SJSA1 (cell line): ENCODE measurements at regions not wholly inside any gene's neighbourhood (a gene's known extent, or its start where the extent isn't known, plus 50 kb on each side); places are given as distances from the start of the nearest gene placed in this dataset.
A peak's percentile ranks its signal among the peaks of the same experiment; 100 is the strongest.

Experiments used
- DNase-seq, 2 experiments: peaks; one replicate each; pipeline ENCODE4 v3.0.0-alpha.2; 2015 to 2020; ENCODE audit warnings: low spot score in 2 of 2, low read depth in 1 of 2
- H3K27ac ChIP-seq: fragments of 250-450 bp; sonication (Bioruptor Pico); 2 replicates; pipeline ENCODE4 v1.5.1; 2020; ENCODE audit warnings: mild to moderate bottlenecking, moderate library complexity
- H3K27me3 ChIP-seq: fragments of 250-450 bp; sonication (Bioruptor Pico); replicated peaks from 2 replicates; pipeline ENCODE4 v1.5.1; 2020; ENCODE audit warnings: mild to moderate bottlenecking, moderate library complexity
- H3K36me3 ChIP-seq: fragments of 250-450 bp; sonication (Bioruptor Pico); 2 replicates; pipeline ENCODE4 v1.5.1; 2020; ENCODE audit warnings: mild to moderate bottlenecking
- H3K4me1 ChIP-seq: fragments of 250-450 bp; sonication (Bioruptor Pico); replicated peaks from 2 replicates; pipeline ENCODE4 v1.6.1; 2021; ENCODE audit warnings: mild to moderate bottlenecking
- H3K4me3 ChIP-seq: fragments of 250-450 bp; sonication (Bioruptor Pico); 2 replicates; pipeline ENCODE4 v1.5.1; 2020; ENCODE audit warnings: mild to moderate bottlenecking
- H3K9me3 ChIP-seq: fragments of 250-450 bp; sonication (Bioruptor Pico); replicated peaks from 2 replicates; pipeline ENCODE4 v1.5.1; 2020; ENCODE audit warnings: mild to moderate bottlenecking

DNA sequence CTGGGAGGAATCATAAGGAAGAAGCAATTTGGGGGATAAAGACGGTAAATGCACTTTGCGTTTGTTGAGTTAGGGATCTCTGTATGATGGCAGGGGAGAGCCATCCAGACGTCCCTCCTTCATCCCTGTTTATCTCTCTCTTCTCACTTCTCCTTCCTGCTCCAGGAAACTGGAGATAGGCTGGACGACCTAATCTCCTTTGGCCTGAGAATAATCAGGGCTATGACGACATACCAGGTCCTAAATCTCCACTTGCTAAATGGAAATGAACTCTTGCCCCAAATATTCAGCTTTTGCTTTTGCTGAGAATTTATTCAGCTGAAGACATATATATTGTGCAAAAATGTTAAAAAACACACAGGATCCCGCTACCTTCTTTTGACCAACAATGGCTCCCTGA lies 182.9 kb upstream of the INHBA start:
- DNase-seq: no peak
- H3K4me3 ChIP-seq: no peak overlapping the region
- no peaks in the 10 kb centered on the region for H3K9me3 ChIP-seq
- no peaks in the 10 kb centered on the region for H3K36me3 ChIP-seq
- H3K27me3 ChIP-seq: no peaks in the 10 kb centered on the region
- no peak overlapping the region for H3K27ac ChIP-seq
- peaks cover 51% of the 10 kb centered on the region for H3K4me1 ChIP-seq

DNA sequence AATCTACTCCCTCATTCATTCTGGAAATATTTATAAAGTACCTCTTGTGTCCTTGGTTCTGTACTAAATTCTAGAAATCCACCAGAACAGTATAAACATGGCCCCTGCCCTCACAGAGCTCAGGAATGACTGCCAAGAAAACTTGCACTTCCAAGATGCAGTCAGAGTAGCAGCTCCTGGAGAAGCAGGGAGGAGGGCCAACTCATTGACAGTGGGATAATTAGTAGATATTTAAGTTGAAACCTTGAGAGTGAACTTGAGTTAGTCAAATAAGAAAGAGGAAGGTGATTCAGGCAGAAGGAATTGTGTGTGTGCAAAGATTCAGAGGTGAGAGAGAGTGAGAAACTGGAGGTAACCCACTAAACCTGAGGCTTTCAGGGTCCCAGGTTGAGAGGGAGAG lies 182.2 kb upstream of the INHBA start:
- H3K9me3 ChIP-seq: no peaks in the 10 kb centered on the region
- H3K27me3 ChIP-seq: no peaks in the 10 kb centered on the region
- H3K4me3 ChIP-seq: no peak overlapping the region
- H3K4me1 ChIP-seq: peaks cover 58% of the 10 kb centered on the region
- no peak overlapping the region for H3K27ac ChIP-seq
- DNase-seq: no peak
- no peaks in the 10 kb centered on the region for H3K36me3 ChIP-seq

DNA sequence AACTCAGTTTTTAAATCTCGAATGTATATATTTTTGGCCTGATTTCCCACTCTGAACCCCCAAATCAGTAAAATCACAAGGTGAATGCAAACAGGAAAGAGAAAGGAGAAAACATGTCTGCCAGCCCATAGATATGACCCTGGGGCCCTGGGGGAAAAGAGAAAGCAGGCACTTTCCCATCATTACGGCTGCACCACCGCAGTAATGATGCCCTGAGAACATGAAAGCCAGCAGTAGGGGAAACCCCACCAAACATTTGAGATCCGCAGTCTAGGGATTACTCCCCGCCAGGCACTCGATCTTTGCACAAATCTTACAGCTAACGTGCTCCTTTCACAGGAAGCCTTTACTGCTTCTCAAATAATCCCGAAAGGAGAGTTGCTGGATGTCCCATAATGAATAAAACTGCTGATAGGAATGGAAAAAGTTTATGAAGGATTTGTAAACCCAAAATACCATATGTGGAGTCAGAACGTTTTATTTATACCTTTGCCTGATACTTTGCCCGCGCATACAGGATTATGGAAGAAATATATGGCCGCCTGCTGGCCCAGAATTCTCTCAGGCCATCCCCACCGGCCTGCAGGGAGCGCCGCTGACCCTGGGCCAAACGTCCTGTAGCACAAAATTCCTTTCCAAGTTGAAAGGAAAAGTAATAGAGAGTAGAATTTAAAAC lies 180.0 kb upstream of the INHBA start:
- no peak for DNase-seq
- Histone ChIP-seq H3K9me3 (no peaks in the 10 kb centered on the region), H3K4me3 (no peak overlapping the region), H3K4me1 (peaks cover 72% of the 10 kb centered on the region), H3K36me3 (no peaks in the 10 kb centered on the region), H3K27me3 (no peaks in the 10 kb centered on the region), H3K27ac (peak overlapping the region; percentile 15; the same call in 1 of the 2 replicates)

DNA sequence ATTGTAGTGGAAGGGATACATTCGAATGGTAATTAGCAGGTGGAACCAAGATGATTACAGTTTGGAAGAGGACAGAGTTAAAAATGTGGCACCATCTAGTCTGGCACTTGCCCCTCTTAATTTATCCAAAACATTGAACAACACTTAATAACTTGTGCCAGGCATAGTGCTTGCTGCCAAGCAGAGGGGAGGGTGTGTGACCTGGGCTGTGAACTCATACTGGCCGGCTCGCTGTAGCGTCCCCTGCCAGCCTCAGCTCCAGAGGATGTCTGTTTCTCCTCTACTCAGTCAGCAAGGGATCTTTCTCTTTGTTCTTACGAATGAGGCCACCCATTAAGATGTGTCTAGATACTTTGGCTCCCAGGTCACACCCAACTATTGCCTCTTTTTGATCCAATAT lies 179.4 kb upstream of the INHBA start:
- H3K4me1 ChIP-seq: peaks cover 70% of the 10 kb centered on the region
- no peak for DNase-seq
- no peaks in the 10 kb centered on the region for H3K36me3 ChIP-seq
- H3K9me3 ChIP-seq: no peaks in the 10 kb centered on the region
- H3K27ac ChIP-seq: no peak overlapping the region
- H3K4me3 ChIP-seq: no peak overlapping the region
- H3K27me3 ChIP-seq: no peaks in the 10 kb centered on the region

DNA sequence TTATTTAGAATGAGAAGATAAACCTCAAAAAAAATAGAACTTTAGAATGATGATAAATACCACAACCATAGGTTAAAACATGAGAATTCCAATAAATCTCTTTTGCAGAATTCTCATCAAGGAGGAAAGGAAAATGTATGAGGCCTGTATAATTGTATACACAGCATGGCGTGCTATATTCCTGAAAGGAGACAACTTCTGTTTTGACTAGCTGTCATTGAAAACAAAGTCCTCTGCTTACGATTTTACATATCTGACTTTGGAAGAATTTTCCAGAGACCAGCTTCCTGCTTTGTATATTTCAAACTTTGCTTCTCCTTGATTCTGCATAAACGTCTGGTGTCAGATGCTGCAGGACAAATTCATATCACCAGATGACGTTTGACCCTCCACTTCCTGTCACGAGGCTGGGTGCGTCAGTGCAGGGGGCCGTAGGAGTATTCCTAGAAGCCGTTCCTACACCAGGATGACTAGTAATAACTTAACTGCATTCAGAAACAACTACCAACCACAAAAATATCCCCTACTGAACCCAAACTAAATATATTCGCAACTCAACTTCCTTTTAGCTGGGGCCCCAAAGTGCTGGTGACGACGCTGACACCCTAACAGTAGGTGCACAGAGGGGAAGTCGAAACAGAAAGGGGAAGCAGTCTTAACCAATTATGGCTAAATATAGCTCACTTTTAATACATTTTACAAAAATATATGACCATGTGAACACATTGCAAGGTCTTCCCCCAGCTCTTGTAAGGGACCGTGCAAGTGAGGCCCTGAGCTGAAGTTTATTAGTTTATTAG lies 178.6 kb upstream of the INHBA start:
- Histone ChIP-seq H3K36me3 (no peaks in the 10 kb centered on the region), H3K27me3 (no peaks in the 10 kb centered on the region), H3K4me1 (peaks cover 62% of the 10 kb centered on the region), H3K9me3 (no peaks in the 10 kb centered on the region), H3K27ac (no peak overlapping the region), H3K4me3 (no peak overlapping the region)
- no peak for DNase-seq

DNA sequence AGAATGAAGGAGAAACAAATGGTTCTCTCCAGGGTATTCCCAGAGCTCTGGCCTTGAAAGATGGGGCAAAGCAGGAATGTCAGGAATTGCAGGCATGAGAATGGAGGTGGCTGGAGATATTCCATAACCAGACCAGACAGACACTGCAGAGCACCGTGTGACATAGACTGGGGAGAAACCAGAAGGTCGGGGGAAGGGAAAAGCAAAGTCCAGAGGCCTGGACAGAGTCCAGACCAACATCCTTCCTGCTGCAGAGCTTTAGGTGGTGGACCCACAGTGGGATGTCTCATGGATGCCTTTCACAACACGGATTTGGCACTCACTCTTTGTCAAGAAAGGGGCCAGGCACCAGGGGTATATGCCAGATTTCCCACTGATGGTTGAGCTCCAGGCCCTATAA lies 177.2 kb upstream of the INHBA start:
- H3K36me3 ChIP-seq: no peaks in the 10 kb centered on the region
- peak; percentile 51 to 56 for DNase-seq
- H3K4me1 ChIP-seq: peaks cover 48% of the 10 kb centered on the region
- H3K9me3 ChIP-seq: no peaks in the 10 kb centered on the region
- H3K27ac ChIP-seq: no peak overlapping the region
- no peaks in the 10 kb centered on the region for H3K27me3 ChIP-seq
- no peak overlapping the region for H3K4me3 ChIP-seq

DNA sequence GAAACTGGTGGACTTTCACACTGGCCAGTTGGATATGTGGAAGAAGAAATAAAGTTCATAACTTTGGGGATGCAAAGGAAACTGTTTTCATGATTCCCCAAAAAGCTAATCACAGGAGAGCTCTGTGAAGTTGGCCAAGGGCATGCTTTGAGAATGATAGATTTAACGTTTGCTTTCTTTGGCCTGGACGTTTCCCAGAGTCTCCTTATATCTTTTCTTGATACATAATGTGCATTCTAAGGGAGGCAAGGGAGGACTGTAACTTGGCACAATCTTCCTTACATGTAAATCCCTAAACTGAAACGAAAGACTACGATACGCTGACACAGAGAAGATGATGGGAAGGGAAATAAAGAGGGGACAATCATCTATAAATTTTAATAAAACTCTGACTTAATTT lies 176.5 kb upstream of the INHBA start:
- no peak overlapping the region for H3K4me3 ChIP-seq
- no peak for DNase-seq
- H3K27me3 ChIP-seq: no peaks in the 10 kb centered on the region
- no peak overlapping the region for H3K27ac ChIP-seq
- peaks cover 42% of the 10 kb centered on the region for H3K4me1 ChIP-seq
- no peaks in the 10 kb centered on the region for H3K9me3 ChIP-seq
- no peaks in the 10 kb centered on the region for H3K36me3 ChIP-seq

DNA sequence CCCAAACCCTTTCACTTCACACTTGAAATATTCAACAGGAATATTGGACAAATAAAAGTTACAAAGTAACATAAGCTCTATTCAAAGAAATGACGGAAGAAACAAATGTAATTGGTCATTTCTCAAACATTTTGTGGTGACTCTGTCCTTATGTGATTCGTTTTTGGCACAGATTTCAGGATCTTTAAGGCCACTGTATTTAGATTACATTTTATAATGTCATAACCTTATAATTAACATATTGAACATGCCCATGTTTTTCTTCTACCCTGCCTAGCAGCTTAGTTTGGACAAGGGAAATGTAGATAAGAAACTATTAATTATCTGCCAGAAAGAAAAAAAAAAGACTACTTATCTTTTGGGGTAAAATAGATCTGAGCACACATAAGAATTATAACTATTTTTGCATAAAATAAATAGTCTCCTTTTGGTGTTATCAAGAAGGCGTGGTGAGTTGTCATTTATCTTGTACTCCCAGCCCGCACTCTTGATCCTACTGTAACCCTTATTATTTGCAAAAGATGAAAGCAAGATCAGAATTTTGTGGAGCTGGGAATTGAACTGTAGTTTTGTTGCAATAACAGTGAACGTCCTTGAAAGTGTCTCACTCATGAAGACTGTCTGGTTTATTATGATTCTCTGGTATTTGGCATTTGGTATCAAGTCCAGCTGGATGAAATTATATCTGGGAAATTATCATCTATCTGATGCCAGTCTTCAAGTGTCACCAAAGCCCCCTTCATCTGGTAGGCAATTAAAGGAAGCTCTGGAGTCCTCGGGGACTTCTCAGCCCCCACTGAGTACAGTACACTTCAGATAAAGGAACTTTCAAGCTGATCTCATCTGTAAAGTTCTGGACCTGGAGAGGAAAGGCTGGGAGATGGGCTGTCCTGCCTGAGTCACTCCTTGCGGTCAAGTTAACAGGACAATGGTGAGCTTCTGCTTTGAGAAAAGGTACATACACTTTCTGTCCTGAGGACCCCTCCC lies 175.7 kb upstream of the INHBA start:
- DNase-seq: no peak
- H3K4me1 ChIP-seq: peaks cover 34% of the 10 kb centered on the region
- no peak overlapping the region for H3K27ac ChIP-seq
- no peak overlapping the region for H3K4me3 ChIP-seq
- no peaks in the 10 kb centered on the region for H3K9me3 ChIP-seq
- H3K36me3 ChIP-seq: no peaks in the 10 kb centered on the region
- no peaks in the 10 kb centered on the region for H3K27me3 ChIP-seq

DNA sequence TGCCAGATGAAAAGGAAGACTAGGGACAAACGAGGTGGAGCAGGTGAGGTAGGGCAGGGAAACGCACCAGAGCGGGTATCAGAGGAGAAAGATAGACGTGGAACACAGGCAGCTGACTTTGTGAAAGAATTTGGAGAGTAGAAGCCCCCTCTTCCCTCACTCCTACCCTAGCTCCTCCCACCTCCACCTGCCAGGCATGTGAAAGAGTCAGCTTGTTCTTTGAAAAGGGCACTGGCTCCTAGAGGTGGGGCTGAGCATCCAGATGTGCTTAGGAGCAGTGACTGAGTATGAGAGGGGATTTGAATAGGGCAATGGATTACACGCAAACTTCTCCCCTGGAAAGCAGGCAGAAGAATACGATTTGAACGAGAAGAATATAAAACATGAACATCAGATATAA lies 174.2 kb upstream of the INHBA start:
- no peaks in the 10 kb centered on the region for H3K9me3 ChIP-seq
- H3K4me3 ChIP-seq: no peak overlapping the region
- H3K27me3 ChIP-seq: no peaks in the 10 kb centered on the region
- H3K4me1 ChIP-seq: peaks cover 21% of the 10 kb centered on the region
- H3K27ac ChIP-seq: no peak overlapping the region
- DNase-seq: no peak
- no peaks in the 10 kb centered on the region for H3K36me3 ChIP-seq

DNA sequence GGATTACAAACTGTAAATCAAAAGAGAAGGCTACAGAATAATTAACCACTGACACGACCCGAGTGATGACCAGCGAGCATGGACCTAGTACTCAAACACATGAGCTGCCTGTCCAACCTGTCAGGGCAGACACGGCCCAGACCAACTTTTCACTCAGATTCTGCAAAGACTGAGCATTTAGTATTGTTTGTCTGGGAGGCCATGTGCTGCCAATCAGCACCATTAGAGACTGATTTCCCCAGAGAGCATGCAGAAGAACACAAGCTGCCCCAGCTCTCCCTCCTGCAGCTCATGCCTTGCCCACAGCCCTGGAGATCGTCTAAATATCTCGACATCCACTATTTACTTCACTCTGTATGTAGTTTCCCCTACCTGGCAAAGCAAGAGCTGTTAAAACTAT lies 172.6 kb upstream of the INHBA start:
- Histone ChIP-seq H3K36me3 (no peaks in the 10 kb centered on the region), H3K4me1 (peaks cover 19% of the 10 kb centered on the region), H3K27ac (no peak overlapping the region), H3K4me3 (no peak overlapping the region), H3K27me3 (no peaks in the 10 kb centered on the region), H3K9me3 (no peaks in the 10 kb centered on the region)
- DNase-seq: no peak

DNA sequence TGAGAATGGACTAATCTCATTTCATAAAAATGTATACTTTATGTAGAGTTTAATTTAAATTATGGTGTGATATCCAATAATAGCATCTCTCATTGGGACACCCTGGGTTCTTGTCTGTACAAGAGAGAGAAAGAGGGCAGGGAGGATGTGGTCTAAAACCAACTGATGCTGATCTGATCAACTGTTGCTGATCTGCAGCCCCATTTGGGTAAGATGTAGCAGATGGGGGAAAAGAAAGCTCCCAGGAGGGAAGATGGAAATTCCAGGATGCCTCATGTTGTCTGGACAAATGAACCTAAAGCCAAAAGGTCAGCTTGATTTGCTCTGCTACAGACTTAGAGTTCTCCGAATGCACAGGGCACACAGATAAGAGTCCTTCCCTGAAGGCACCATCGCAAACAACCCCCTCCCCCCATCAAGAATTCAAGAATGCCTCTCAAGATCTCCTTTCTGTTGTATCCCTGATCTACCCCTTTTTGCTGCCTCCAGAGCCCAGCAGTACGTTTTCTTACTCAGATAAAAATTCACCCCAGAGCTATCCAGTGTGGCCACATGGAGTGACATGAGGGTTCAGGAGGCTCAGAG lies 171.4 kb upstream of the INHBA start:
- Histone ChIP-seq H3K4me3 (no peak overlapping the region), H3K4me1 (peaks cover 13% of the 10 kb centered on the region), H3K27ac (no peak overlapping the region), H3K36me3 (no peaks in the 10 kb centered on the region), H3K9me3 (no peaks in the 10 kb centered on the region), H3K27me3 (no peaks in the 10 kb centered on the region)
- no peak for DNase-seq

DNA sequence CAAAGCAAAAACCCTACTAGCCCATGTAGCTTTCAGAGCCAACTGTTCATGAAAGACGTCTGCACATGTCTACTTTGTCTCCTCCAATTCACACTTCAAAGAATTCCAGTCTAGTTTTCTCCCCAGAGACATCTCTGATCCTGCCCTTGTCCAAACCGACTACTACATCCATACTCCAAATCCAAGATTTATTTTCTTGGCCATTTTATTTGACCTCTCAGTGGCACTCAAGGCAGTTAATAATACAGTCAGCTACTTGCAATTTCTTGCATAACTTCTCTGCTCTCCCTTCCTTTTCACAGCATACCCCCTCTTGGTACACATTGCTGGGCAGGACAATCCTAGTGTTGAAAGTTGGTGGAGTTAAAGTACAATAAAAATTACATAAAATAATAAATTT lies 170.9 kb upstream of the INHBA start:
- no peaks in the 10 kb centered on the region for H3K36me3 ChIP-seq
- H3K27ac ChIP-seq: no peak overlapping the region
- no peak for DNase-seq
- H3K27me3 ChIP-seq: no peaks in the 10 kb centered on the region
- H3K4me1 ChIP-seq: peaks cover 8% of the 10 kb centered on the region
- no peak overlapping the region for H3K4me3 ChIP-seq
- no peaks in the 10 kb centered on the region for H3K9me3 ChIP-seq

DNA sequence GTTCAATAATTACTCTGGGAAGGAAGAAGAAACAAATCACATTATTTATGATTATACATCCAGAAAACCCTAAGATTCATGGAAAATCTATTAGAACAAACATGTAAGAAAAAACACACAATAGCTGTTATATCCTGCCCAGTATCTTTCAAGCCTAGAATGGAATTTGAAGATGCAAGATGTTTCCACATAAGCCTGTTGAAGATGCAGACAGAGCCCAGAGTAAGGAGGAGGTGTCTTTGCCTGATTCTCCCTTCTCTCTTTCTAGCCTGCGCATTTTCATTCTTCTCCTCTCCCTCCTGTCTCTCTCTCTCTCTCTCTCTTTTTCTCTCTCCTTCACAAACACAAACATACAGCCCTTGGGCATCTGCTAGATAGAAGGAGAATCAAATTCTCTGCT lies 170.1 kb upstream of the INHBA start:
- Histone ChIP-seq H3K4me3 (no peak overlapping the region), H3K4me1 (peaks cover 7% of the 10 kb centered on the region; the same call in 1 of the 2 replicates), H3K36me3 (no peaks in the 10 kb centered on the region), H3K27me3 (no peaks in the 10 kb centered on the region), H3K9me3 (no peaks in the 10 kb centered on the region), H3K27ac (no peak overlapping the region)
- DNase-seq: no peak
